ENCODE measurements at regions not wholly inside any gene's neighbourhood (a gene's known extent, or its start where the extent isn't known, plus 50 kb on each side); places are given as distances from the start of the nearest gene placed in this dataset.

- TF ChIP-seq PML (IDR thresholded peaks at IDR 0.05; ENCODE audit: low read length) = no peak
- no peak for TF ChIP-seq MAX (CRISPR knock-in tag; IDR thresholded peaks at IDR 0.05)
- TF ChIP-seq, protein P1, sequence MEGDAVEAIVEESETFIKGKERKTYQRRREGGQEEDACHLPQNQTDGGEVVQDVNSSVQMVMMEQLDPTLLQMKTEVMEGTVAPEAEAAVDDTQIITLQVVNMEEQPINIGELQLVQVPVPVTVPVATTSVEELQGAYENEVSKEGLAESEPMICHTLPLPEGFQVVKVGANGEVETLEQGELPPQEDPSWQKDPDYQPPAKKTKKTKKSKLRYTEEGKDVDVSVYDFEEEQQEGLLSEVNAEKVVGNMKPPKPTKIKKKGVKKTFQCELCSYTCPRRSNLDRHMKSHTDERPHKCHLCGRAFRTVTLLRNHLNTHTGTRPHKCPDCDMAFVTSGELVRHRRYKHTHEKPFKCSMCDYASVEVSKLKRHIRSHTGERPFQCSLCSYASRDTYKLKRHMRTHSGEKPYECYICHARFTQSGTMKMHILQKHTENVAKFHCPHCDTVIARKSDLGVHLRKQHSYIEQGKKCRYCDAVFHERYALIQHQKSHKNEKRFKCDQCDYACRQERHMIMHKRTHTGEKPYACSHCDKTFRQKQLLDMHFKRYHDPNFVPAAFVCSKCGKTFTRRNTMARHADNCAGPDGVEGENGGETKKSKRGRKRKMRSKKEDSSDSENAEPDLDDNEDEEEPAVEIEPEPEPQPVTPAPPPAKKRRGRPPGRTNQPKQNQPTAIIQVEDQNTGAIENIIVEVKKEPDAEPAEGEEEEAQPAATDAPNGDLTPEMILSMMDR (IDR thresholded peaks at IDR 0.05 in 2 of 3, conservative IDR thresholded peaks at IDR 0.05 in 1 of 3; ENCODE audit: insufficient read depth in 2 of 3, low read depth in 1 of 3, low read length in 3 of 3) = no peak
- TF ChIP-seq, protein P2, sequence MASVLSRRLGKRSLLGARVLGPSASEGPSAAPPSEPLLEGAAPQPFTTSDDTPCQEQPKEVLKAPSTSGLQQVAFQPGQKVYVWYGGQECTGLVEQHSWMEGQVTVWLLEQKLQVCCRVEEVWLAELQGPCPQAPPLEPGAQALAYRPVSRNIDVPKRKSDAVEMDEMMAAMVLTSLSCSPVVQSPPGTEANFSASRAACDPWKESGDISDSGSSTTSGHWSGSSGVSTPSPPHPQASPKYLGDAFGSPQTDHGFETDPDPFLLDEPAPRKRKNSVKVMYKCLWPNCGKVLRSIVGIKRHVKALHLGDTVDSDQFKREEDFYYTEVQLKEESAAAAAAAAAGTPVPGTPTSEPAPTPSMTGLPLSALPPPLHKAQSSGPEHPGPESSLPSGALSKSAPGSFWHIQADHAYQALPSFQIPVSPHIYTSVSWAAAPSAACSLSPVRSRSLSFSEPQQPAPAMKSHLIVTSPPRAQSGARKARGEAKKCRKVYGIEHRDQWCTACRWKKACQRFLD (CRISPR knock-in tag; IDR thresholded peaks at IDR 0.05) = no peak
- no peak for TF ChIP-seq ZFP1 (CRISPR knock-in tag; IDR thresholded peaks at IDR 0.05)
- TF ChIP-seq MNT (conservative IDR thresholded peaks at IDR 0.05) = no peak
- no peak for TF ChIP-seq FOXM1 (IDR thresholded peaks at IDR 0.05; ENCODE audit: low read depth)
- TF ChIP-seq FOXM1 (CRISPR knock-in tag; IDR thresholded peaks at IDR 0.05; ENCODE audit: low read depth) = no peak
- TF ChIP-seq MLLT1 (IDR thresholded peaks at IDR 0.05) = no peak
- TF ChIP-seq ZNF175 (CRISPR knock-in tag; IDR thresholded peaks at IDR 0.05; ENCODE audit: low read depth) = no peak
Observed at GRCh38 chr12:67377021-67377420, 107.9 kb downstream of the CAND1 start.

Measured in K562 (cell line).